Fibroblast of gingiva (primary cell): ENCODE measurements at regions not wholly inside any gene's neighbourhood (a gene's known extent, or its start where the extent isn't known, plus 50 kb on each side); places are given as distances from the start of the nearest gene placed in this dataset.
A peak's percentile ranks its signal among the peaks of the same experiment; 100 is the strongest.

Source experiments
- DNase-seq: peaks from one replicate; pipeline ENCODE4 v3.0.0-alpha.2; 2011; ENCODE audit warnings: low read depth

DNA sequence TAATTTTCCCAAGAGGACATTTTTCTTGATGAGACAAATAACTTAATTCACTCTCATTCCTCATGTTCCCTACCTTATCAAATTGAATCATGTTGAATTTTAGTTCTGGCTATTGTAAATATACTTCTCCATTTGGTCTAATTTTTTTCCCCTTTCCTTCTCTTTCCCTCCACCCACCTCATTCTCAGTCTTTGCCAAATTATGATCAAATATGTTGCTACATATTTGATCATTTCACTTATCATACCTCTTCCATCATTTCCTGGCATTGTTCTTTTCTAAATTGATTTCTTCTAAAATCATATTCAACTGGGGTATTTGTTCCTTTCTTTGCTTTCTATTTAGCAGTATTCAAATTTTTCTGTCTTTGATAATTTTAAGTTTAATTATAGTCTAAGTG lies 52.3 kb downstream of the HDGFL1 start:
- DNase-seq, result no peak

DNA sequence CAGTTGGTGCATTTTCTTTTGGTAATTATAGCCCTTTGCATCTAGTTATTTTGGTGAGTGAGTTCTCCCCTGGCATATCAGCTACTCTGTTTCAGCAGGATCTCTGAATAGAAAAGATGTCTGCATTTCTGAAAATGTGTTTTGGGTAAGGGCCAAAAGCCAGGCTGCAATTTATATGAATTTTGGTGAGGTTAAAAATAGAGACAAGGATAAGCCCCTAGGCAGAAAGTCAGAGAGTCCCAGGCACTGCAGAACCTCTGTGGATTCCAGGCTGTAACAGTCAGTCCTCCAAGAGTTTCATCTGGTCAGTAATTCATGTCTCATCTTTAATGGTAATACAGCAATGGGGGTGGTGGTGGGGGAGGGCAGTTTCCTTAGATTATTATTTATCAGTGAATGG lies 53.0 kb downstream of the HDGFL1 start:
- DNase-seq, result no peak

DNA sequence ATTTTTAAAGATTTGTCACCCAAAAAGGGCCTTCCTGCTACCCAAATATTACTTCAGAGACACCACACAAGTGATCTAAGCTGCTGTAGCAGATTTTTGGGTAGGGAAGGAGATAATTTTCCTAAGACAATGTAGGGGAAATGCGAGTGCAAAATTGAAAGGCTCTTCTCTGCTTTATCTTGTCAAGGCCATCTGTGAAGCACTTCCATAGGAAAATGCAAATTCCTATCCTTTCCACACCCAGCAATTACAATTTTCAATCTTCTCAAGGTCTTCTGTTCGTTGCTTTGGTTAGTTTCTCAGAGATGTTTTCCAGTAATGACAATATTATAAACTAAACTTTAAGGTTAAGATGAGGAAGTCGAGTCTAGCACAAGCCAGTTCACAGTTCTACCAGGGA lies 53.4 kb downstream of the HDGFL1 start:
- DNase-seq, result no peak

DNA sequence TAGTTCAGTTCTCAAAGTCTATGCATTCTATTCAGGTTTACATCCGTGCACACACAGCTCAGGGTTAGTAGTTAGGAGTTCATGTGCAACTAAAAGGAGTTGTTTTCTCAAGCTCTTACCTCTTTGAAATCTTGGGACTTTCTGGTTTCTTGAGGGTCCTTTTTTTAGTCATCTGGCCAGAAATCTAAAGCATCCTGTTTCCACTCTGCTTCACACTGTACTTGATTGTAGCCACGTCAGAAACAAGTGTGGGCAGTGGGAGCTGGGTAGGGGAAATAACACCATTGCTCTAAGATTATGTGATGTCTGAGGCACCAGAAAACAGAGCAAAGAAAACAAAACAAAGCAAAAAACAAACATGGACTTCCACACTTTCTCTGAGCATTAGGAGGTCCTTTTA lies 58.3 kb downstream of the HDGFL1 start:
- no peak for DNase-seq

DNA sequence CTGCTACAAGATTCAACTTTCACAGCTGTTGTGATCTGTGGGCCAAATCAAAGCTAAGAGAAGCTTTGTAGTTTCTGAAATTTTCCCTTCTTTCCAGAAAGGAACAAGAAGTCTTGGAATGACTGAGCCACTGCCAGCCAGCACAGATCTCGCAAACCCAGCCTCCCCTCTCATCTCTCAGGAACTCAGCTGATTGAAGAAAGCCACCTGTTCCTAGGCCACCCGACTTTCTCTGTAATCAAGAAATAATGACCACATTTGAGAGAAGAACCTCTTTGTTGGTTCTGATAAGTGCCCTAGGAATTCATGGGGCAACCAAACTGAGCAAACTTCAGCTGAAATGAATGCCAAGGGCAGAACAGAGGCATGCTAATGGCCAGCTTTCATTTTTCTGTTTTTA lies 61.7 kb downstream of the HDGFL1 start:
- no peak for DNase-seq

DNA sequence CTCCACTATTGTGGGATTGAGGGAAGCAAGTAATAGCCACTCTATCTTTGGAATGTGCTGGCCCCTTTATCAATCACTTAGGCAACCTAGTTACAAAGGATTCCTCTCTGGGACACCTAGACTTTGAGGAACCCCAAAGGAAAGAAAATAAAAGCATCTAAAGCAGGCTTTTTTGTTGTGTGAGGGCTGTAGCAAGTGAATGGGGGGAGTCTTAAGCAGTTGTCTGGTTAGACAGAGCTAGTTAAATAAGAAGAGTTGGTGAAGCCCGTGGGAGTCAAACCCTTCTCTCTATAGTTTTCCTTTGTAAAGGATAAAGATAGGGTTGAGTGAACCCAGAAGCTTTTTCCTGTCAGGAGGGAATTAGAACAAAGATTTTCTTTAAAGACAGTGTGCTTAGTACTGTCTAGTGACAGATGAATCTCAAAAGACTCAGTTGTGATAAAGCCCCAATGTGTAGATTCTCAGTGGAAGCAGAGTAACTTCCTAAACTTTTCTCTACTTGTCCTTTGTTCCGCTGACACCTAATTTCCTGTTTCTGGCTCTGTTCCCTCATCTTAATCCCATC lies 63.3 kb downstream of the HDGFL1 start:
- no peak for DNase-seq

DNA sequence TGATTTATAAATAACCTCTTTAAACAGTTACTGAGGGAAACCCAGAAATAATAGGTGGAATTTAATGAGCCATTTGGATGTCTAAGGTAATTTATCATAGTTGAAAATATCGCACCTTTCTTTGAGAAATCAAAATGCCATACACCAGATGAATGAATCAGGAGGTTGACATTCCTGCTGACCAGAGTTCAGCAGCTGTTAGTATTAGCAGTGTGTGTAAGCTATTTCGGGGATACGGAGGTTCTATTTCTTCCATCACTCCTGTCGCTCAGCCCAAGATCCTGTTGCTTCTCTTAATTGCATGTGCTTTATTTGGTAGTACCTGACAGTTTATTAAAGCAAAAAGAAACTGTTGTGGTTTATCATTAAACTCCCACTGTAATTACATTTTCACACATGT lies 67.1 kb downstream of the HDGFL1 start:
- DNase-seq, result no peak

DNA sequence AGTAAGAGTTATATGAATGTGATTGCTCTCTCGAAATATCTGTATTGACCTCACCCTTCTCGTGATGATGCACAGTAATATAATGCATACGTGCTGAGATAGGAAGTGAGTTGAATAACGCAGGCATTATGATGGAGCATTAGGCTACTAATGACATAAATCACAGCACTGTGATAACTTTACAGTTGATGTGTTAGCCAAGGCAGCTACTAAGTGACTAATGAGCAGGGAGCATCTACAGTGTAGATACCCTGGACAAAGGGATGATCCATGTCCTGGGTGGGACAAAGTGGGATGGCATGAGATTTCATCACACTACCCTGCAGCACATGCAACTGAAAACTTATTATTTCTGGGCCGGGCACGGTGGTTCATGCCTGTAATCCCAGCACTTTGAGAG lies 68.4 kb downstream of the HDGFL1 start:
- no peak for DNase-seq

DNA sequence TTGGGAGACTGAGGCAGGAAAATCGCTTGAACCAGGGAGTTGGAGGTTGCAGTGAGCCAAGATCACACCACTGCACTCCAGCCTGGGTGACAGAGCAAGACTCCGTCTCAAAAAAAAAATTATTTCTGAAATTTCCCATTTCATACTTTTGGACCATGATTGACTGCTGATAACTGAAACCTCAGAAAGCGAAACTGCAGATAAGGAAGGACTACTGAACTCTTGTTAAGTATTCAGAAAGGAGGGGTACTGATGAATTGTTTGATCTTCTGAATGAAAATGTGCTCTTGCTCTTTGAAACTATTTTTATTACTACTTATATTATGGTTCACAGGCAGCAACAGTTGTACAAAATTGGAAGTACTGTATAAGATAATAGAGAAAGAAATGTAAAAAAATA lies 69.0 kb downstream of the HDGFL1 start:
- DNase-seq, result no peak

DNA sequence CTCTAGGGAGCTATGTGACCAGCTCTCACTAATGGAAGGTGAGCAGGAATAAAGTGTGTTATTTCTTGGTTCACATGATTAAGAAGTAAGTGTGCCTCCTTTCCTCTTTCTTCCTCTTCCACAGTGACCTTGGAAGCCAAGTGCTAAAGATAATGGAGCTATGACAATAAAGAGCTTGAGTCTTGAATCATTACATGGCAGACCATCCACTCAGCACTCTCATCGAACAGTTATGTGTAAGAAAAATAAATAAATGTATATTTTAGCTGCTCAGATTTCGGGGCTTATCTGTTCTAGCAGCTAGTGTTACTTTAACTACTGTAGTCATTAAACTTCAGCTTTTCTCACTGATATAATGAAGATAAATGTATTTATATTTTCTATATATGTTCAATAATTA lies 72.9 kb downstream of the HDGFL1 start:
- DNase-seq, result no peak

DNA sequence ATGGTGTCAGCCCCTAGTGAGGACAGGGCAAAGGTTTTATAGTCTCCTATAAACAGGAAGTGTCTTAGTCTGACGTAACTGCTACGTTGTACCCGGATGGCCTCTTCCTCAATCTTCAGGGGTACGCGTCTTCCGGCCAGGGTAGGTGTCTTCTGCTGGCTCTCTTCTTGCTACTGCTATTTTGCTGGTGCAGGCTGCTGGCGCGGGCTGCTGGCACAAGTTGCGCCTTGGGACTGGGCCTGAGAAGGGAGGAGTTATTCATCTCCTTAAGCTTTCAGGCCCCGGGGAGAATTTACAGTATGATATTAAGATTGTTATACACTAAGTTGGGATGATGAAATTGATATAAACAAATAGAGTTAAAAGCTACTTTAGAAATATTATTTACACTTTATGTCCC lies 74.4 kb downstream of the HDGFL1 start:
- DNase-seq, result no peak

DNA sequence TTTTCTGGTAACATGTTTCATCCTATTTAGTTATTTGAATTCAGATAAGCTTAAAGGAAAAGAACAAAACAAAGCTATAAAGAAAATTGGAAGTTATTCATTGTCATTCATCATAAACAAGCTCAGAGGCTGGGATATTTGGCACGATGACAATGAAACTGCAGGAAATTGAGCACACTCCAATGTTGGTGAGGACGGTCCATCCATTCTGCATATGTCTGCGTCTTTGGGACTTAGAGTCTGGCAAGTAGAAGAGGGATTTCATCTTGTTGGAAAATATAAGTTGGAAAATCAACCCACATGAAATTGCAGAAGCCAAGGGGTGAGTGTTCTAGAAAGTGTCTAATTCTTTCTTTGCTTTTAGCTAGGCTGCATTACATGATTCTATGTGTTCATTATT lies 78.4 kb downstream of the HDGFL1 start:
- DNase-seq, result no peak

DNA sequence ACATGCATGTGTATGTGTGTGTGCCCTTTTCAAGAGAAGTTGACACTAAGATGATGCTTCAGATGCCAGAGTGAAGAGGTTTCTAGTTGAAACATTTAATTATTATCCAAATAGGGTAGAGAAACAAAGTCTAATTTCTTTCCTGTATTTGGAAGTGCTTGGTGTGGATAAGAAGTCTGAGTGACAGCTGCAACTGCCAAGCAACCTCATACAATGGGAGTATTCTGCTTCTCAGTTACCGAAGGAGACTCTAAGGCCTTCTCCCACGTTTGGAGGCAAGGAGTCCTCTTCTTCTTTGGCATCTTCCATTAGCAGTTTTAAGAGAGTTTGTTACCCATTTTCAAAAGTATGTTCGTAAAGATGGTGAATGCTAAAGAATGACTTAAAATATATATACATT lies 82.4 kb downstream of the HDGFL1 start:
- DNase-seq, result no peak

DNA sequence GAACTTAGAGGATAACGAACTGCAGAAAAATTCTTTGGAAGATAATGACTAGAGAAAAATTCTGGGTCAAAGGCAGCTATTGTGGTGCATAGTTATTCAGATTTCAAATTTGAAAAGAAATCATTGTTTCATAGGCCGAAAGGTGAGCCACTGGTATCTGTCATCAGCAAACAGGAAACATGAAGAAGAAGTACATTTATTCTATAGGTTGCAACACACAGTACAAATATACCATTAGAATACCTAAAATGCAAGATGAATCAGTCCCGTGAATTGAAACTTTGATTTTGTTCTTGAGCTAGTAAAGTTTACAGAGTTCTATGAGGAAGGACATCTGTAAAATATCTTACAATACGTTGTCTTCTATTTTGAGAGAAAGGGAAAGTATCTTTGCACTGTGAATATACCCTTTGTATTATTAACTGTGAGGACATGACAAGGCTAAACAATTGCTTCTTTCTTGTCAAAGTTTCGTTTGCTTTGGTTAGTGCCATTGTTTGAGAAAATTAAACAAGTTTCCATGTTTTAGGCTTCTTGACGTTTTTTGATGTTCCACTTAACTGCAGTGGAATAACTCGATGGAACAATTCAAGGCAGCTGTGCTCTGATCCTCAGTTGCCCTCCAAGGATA lies 84.7 kb downstream of the HDGFL1 start:
- no peak for DNase-seq

DNA sequence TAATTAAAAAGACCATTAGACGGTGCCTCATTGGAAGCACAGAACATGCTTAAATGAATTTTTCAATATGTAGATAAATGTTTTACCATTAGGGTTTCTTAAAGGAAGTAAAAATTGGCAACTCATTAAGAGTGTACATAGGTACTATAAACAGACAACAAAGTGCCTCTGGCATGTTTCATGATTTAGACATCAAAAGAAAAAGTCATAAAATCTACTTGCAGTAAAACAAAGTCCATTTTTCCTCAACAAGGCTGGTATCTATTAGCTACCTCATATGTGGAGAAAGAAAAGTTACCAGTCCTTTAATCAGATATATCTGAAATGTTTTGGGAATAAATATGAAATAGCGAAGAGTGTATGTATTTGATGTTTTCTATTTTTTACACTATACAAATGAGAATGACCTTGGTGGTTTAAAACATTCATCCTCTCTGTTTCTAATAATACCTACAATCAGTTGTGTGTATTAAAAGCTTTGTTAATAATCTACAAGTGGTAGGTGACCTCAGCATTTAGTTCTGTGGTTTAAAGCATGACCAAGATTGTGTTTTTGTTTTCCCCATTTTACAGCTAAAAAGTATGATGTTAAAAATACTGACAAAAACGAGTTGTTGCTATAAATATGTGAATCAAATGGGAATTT lies 87.5 kb downstream of the HDGFL1 start:
- no peak for DNase-seq

DNA sequence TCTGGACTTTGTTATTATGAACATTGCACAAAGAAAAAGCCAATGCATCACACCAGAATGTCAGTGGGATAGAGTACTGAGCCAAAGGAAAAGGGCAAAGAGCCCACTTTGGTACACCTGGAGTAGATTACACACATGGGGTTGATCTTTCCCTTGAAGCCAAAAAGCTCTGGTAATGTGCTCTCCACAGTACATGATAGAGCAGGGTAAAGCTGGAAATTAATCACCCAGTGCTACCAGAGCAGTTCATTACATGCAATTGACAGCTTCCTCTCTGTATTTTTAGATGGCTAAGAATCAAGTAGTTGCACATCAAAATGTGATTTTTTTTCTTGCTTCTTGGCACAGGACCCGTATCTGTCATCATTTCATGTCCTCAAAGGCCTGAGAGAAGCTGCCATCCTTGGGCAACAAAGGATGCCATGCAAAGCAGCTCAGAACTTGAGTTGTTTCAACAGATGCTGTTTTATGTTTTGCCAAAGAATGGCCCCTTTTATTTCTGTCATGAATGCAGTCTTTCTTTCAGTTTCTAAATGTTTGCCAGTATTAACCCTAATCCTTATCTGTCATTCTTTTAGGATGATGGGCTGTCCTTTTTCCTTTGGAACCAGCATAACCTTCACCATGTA lies 88.1 kb downstream of the HDGFL1 start:
- DNase-seq, result peak; percentile 19

DNA sequence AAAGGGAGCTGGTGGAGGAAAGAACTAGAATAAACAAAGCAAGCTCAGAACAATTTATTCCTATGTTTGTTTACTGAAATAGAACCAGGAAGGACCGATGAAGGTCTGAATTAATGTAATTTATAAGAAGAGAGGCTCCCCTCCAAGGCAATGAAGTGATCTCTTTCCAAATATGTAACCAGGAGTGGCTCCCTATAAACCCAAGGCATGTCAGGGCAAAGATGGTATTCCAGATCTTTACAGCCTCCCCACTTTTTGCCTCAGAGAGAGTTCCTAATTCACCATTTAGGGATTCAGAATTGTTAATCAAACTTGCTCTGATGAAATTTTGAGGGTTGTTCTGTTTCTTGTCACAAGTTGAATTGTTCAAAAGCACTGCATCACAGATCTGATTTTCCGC lies 88.8 kb downstream of the HDGFL1 start:
- no peak for DNase-seq

DNA sequence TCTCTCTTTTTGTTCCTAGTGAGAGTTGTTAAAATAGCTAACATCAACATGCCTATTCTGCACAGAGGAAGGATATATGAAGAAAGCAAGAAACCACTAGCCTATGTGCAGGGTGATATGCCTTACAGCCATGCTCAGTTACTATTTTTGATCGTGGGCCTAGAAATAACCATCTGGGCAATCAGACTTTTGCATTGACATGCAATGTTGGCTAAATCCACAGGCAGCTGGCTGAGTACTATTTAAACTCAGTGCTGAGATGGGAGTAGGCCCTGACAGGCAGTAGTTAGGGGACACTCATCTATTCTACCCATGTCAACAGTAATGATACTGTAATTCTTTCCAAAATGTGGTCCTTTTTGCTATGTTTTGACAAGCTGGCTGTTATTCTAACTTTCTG lies 89.6 kb downstream of the HDGFL1 start:
- no peak for DNase-seq

DNA sequence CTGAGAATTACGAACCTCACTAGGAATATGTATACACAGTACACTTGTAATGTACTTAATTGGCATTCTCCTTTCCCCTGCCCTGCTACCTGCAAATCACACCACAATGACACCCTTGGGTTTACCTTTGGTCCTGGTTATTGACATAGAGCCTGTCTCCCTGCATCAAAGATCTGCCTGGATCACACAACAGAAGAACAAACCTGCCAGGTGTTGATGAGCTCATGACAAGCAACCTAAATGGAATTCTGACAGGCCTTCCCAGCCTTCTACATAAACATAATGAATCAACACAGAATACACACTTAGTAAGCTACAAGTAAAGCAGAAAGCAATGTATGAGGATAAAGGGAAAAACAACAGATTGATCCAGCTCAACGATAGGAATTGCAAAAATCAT lies 95.6 kb downstream of the HDGFL1 start:
- no peak for DNase-seq

DNA sequence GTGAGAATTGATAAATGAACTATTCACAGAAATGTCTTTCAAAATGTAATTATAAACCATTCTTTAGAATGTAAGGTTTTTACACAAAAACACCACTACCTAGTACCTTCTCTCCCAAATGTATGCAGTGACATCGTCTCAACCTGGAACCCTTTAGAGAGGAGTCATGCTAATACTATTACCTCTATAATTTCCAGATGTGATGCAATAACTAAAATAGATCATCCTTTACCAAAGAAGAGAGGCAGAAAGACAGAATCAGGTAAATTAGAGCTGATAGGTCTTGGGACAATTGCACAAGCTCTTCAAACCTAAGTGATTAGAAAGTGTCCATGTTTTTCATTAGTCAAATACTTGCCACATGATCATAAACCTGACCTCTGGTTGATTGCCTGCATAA lies 96.7 kb downstream of the HDGFL1 start:
- no peak for DNase-seq

DNA sequence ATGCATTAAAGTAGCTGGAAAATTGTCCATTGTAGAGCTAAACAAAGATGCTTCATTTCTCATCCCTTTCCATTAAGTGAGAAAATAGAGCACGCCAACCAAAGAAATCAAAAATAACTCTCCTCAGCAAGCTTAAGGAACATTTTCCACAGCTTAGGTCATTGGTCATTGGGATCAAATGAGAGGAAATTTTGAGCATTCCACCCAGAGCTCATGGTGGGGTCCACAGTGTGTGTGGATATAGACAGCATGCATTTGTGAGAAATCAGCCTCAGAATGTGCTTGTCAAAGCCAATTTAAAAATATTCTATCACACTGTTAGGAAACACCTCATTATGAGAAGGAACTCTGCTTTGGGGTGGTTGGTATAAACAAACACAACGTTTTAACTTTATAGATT lies 97.2 kb downstream of the HDGFL1 start:
- no peak for DNase-seq

DNA sequence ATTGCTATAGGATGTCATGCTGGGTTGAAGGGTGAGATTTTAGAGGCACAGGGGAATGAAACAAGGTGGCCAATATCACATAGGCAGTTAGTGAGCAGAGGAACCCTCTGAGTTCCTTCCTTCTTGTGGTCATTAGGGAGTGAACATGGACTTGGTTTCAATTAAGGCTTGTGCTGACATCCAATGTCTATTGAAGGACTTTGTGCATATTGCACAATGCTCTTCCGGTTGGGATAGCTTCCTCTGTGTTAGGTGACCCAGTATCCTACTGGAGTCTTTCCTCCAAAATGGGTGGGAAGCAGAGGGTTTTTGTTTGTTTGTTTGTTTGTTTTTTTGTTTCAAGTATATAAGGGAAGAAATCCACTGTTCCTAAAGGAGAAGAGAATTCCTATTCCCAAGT lies 98.5 kb downstream of the HDGFL1 start:
- DNase-seq, result no peak

DNA sequence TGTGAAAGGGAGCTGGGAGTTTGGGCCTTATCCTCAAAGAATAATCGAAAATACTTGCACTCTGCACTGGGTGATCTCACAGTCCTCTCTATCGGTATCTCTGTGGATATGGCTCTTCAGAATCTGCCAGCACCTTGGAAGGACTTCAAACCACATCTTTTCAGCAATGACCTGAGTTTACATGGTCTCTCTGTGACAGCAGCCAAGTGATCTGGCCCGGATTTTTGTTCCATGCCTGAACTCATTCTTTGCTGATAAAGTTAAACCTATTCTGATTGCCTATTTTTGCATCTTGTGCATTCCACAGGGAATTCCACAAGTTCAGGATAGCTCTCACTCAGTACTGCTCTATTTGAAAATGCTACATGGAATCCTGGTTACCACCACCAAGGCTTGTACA lies 98.9 kb downstream of the HDGFL1 start:
- no peak for DNase-seq

DNA sequence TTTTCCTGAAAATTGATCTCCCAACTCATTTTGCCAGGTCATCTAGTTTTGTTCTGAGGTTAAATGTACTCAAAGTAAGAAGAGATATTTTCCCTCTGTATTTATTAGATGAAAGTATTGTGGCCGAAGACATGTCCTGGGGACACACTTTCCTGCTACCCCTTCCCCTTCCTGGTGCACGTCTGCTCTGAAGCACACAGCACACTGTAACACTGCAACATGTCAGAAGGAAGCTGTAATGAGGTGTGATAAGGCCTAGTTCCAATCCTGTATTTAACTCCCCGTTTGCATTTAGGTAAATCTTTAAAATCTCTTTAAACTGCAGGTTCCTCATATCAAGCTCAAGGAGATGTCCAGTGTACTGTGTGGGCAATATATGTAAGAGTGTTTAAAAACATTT lies 99.4 kb downstream of the HDGFL1 start:
- DNase-seq, result no peak
